ENCODE measurements at regions not wholly inside any gene's neighbourhood (a gene's known extent, or its start where the extent isn't known, plus 50 kb on each side); places are given as distances from the start of the nearest gene placed in this dataset.
A peak's percentile ranks its signal among the peaks of the same experiment; 100 is the strongest.

DNA sequence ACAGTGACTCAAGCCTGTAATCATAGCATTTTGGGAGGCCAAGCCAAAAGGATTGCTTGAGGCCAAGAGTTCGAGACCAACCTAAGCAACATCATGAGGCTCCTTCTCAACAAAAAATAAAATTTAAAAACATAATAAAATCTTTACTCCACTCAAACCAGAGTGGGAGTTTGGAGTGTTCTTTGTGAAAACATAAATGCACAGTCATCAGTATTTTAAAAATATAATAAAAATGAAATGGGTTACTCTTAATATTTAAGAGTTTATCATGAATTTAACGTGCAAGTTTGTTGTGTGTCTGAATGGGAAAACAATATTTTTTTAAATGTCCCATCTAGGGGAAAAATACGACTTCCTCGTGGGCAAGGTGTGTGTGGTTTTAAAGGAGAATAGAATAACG is 78.6 kb upstream of the STARD13 start:
- TF ChIP-seq POLR2A (IDR thresholded peaks at IDR 0.05) (no peak), CTCF (IDR thresholded peaks at IDR 0.05) (no peak)
- DNase-seq = no peak
- H3K36me3 ChIP-seq = no peaks in the 10 kb centered on the region
- H3K27me3 ChIP-seq = no peaks in the 10 kb centered on the region
- H3K4me3 ChIP-seq = no peak overlapping the region
- no peaks in the 10 kb centered on the region for H3K9me3 ChIP-seq
- H3K27ac ChIP-seq = no peak overlapping the region
- H3K4me1 ChIP-seq = no peaks in the 10 kb centered on the region
- intact Hi-C loops (cut with DNase I; ENCODE audit: low total_unique reads) = no loop called here

DNA sequence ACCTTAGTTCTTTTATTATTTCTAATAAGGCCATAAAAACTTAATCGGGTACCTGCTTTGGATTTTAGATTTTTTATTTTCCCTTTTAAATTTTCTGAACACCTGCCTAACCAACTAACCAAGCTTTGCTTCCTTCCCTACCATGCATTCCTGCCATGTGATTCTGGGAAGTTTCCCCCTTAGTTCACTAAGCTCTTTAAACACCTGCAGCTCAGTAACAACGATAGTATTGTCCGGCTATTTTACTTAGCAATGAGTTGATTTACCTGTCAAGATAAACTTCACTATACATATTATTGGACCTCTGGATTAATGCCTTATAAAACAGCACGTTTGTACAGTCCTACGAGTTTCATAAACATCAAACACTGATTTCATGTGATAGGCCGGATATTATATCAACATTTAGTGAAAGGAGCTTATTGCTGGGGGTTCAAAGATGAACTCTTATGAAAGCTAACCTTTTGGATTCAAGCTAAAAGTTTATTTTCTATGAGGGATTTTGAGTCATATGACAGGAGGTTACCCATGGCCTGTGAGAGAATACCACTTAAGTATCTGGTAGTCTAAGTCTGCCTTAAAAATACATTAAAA is 81.0 kb upstream of the STARD13 start:
- H3K36me3 ChIP-seq = no peaks in the 10 kb centered on the region
- H3K4me3 ChIP-seq = no peak overlapping the region
- no peak for DNase-seq
- no peaks in the 10 kb centered on the region for H3K27me3 ChIP-seq
- H3K27ac ChIP-seq = no peak overlapping the region
- TF ChIP-seq POLR2A (IDR thresholded peaks at IDR 0.05) = no peak
- no peak for TF ChIP-seq CTCF (IDR thresholded peaks at IDR 0.05)
- no peaks in the 10 kb centered on the region for H3K4me1 ChIP-seq
- intact Hi-C loops (cut with DNase I; ENCODE audit: low total_unique reads) = no loop called here
- no peaks in the 10 kb centered on the region for H3K9me3 ChIP-seq

DNA sequence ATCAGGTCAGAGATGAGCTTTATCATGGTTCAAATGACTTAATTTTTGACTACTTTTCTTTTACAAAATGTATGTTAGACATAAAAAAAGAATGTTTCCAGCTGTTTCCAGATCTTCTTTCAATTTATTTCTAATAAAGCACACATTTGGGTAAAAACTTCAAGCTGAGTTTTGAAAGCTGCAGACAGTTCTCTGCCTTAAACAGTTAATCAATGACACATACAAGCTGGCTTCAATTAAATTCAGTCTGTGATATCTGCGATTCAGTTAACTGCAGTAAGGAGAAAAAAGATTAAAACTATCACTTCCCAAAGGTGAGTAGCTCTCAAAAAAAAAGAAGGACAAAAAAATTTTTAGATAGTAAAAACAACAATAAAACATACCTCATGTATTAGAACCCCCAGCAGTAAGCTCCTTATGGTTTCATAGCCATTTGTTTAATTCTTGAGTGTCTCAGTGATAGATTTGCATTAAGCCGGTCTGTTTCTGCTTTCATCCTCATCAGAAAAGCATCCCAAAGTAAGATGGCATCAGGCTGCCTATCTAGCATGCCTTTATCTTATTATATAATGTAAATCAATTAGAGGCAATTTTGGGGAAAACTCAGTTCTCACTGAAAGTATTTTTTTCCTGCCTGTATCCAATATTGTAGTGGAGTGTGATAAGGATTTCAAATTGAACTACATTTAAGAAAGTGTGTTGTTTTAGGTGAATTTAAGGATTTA is 81.8 kb upstream of the STARD13 start:
- TF ChIP-seq CTCF (IDR thresholded peaks at IDR 0.05) (no peak), POLR2A (IDR thresholded peaks at IDR 0.05) (no peak)
- Histone ChIP-seq H3K4me3 (no peak overlapping the region), H3K27me3 (no peaks in the 10 kb centered on the region), H3K4me1 (no peaks in the 10 kb centered on the region), H3K27ac (peak overlapping the region in 1 of 2 donors; percentile 8), H3K9me3 (no peaks in the 10 kb centered on the region), H3K36me3 (no peaks in the 10 kb centered on the region)
- intact Hi-C loops (cut with DNase I; ENCODE audit: low total_unique reads) = no loop called here
- no peak for DNase-seq

GRCh38 chr13:33367926-33368325 is 82.4 kb upstream of the STARD13 start:
- Histone ChIP-seq H3K4me3 (no peak overlapping the region), H3K9me3 (no peaks in the 10 kb centered on the region), H3K36me3 (no peaks in the 10 kb centered on the region), H3K27ac (peak overlapping the region; percentile 8 to 20), H3K4me1 (no peaks in the 10 kb centered on the region), H3K27me3 (no peaks in the 10 kb centered on the region)
- no peak for TF ChIP-seq POLR2A (IDR thresholded peaks at IDR 0.05)
- no peak for TF ChIP-seq CTCF (IDR thresholded peaks at IDR 0.05)
- no peak for DNase-seq
- intact Hi-C loops (cut with DNase I; ENCODE audit: low total_unique reads) = no loop called here

GRCh38 chr13:33369073-33369472 is 83.5 kb upstream of the STARD13 start:
- DNase-seq = no peak
- no peak for TF ChIP-seq CTCF (IDR thresholded peaks at IDR 0.05)
- TF ChIP-seq POLR2A (IDR thresholded peaks at IDR 0.05) = no peak
- intact Hi-C loops (cut with DNase I; ENCODE audit: low total_unique reads) = no loop called here
- Histone ChIP-seq H3K4me3 (no peak overlapping the region), H3K27ac (peak overlapping the region in 1 of 2 donors; percentile 20), H3K36me3 (no peaks in the 10 kb centered on the region), H3K9me3 (no peaks in the 10 kb centered on the region), H3K4me1 (no peaks in the 10 kb centered on the region), H3K27me3 (no peaks in the 10 kb centered on the region)

Measured in uterus (tissue), 3 donors.